ENCODE measurements at regions not wholly inside any gene's neighbourhood (a gene's known extent, or its start where the extent isn't known, plus 50 kb on each side); places are given as distances from the start of the nearest gene placed in this dataset.

DNA sequence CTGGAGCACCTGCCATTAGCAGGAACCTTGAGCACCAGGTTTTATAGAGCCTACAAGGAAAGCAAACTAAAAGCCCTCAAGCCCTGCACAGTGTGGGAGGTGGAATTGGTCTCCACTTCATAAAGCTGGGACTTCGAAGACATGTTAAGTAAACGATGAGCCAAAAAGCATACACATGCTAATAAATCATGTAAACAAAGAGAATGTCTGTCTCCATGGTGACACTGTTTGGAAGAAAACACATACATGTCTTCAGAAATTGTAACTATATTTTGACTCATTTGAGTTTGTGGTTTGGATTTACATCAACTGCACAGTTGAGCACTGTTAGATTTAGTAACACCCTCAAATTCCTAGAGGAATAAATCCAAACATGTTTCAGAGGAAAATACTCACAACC lies 978.5 kb upstream of the LRRTM1 start:
- Histone ChIP-seq H3F3A (ENCODE audit: insufficient read depth) (no peaks in the 10 kb centered on the region), H3K4me3 (ENCODE audit: insufficient read depth, low read length, poor library complexity, severe bottlenecking) (no peak overlapping the region), H3K36me3 (ENCODE audit: low read length) (no peaks in the 10 kb centered on the region), H3K4me2 (ENCODE audit: low read depth, low read length, poor library complexity, severe bottlenecking) (no peak overlapping the region), H3K9me2 (replicated peaks; ENCODE audit: insufficient read depth, low read length) (no peaks in the 10 kb centered on the region), H3K79me2 (ENCODE audit: insufficient read depth, low read length) (no peaks in the 10 kb centered on the region), H3K27ac (ENCODE audit: low read depth, low read length) (no peak overlapping the region), H2AFZ (ENCODE audit: low read depth, low read length, severe bottlenecking) (no peak overlapping the region), H4K20me1 (ENCODE audit: low read depth, low read length) (no peaks in the 10 kb centered on the region), H3K27me3 (ENCODE audit: low read length) (no peaks in the 10 kb centered on the region), H3K9ac (ENCODE audit: low read length) (no peak overlapping the region), H3K9me3 (ENCODE audit: insufficient read depth, low read length) (no peaks in the 10 kb centered on the region)
- TF ChIP-seq EZH2phosphoT487 (conservative IDR thresholded peaks at IDR 0.05; ENCODE audit: low read length) (no peak), CTCF (IDR thresholded peaks at IDR 0.05; ENCODE audit: insufficient read depth, low read length, poor library complexity, severe bottlenecking) (no peak)

DNA sequence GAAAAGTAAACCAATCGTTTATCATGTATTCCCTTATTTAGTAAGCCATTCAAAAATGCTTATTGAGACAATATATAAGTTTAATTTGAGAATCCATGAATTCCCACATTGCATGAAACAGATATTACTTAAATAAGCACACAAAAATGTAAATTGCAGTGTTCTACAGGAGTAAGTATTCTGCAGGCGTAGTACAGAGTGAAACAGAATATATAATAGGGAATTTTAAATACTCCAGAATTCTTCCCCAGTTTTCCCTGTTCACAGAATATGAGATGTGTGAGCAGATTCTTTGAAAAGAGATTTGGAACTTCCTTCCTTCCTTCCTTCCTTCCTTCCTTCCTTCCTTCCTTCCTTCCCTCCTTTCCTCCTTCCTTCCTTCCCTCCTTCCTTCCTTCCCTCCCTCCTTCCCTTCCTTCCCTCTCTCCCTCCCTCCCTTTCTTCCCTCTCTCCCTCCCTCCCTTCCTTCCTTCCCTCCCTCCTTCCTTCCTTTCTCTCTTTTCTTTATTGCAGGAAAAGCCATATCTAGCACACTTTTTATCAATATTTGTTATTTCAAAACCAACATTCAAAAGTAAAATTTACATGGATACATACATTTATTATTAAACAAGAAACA lies 977.7 kb upstream of the LRRTM1 start:
- Histone ChIP-seq H3K27ac (ENCODE audit: low read depth, low read length) (no peak overlapping the region), H3K36me3 (ENCODE audit: low read length) (no peaks in the 10 kb centered on the region), H3K9me3 (ENCODE audit: insufficient read depth, low read length) (no peaks in the 10 kb centered on the region), H3K27me3 (ENCODE audit: low read length) (no peaks in the 10 kb centered on the region), H3K79me2 (ENCODE audit: insufficient read depth, low read length) (no peaks in the 10 kb centered on the region), H3K4me2 (ENCODE audit: low read depth, low read length, poor library complexity, severe bottlenecking) (no peak overlapping the region), H3F3A (ENCODE audit: insufficient read depth) (no peaks in the 10 kb centered on the region), H3K9ac (ENCODE audit: low read length) (no peak overlapping the region), H2AFZ (ENCODE audit: low read depth, low read length, severe bottlenecking) (no peak overlapping the region), H3K4me3 (ENCODE audit: insufficient read depth, low read length, poor library complexity, severe bottlenecking) (no peak overlapping the region), H4K20me1 (ENCODE audit: low read depth, low read length) (no peaks in the 10 kb centered on the region), H3K9me2 (replicated peaks; ENCODE audit: insufficient read depth, low read length) (no peaks in the 10 kb centered on the region)
- TF ChIP-seq EZH2phosphoT487 (conservative IDR thresholded peaks at IDR 0.05; ENCODE audit: low read length) (no peak), CTCF (IDR thresholded peaks at IDR 0.05; ENCODE audit: insufficient read depth, low read length, poor library complexity, severe bottlenecking) (no peak)

GRCh38 chr2:81276595-81276994 lies 972.0 kb upstream of the LRRTM1 start:
- no peaks in the 10 kb centered on the region for H3K36me3 ChIP-seq (ENCODE audit: low read length)
- no peaks in the 10 kb centered on the region for H4K20me1 ChIP-seq (ENCODE audit: low read depth, low read length)
- no peaks in the 10 kb centered on the region for H3K27me3 ChIP-seq (ENCODE audit: low read length)
- no peak overlapping the region for H2AFZ ChIP-seq (ENCODE audit: low read depth, low read length, severe bottlenecking)
- H3K9ac ChIP-seq (ENCODE audit: low read length) = no peak overlapping the region
- no peak overlapping the region for H3K4me3 ChIP-seq (ENCODE audit: insufficient read depth, low read length, poor library complexity, severe bottlenecking)
- no peaks in the 10 kb centered on the region for H3F3A ChIP-seq (ENCODE audit: insufficient read depth)
- TF ChIP-seq CTCF (IDR thresholded peaks at IDR 0.05; ENCODE audit: insufficient read depth, low read length, poor library complexity, severe bottlenecking) = no peak
- TF ChIP-seq EZH2phosphoT487 (conservative IDR thresholded peaks at IDR 0.05; ENCODE audit: low read length) = no peak
- H3K27ac ChIP-seq (ENCODE audit: low read depth, low read length) = no peak overlapping the region
- H3K9me3 ChIP-seq (ENCODE audit: insufficient read depth, low read length) = no peaks in the 10 kb centered on the region
- H3K9me2 ChIP-seq (replicated peaks; ENCODE audit: insufficient read depth, low read length) = no peaks in the 10 kb centered on the region
- H3K4me2 ChIP-seq (ENCODE audit: low read depth, low read length, poor library complexity, severe bottlenecking) = no peak overlapping the region
- H3K79me2 ChIP-seq (ENCODE audit: insufficient read depth, low read length) = no peaks in the 10 kb centered on the region

Data from SU-DHL-6 (cell line).